ENCODE measurements at regions not wholly inside any gene's neighbourhood (a gene's known extent, or its start where the extent isn't known, plus 50 kb on each side); places are given as distances from the start of the nearest gene placed in this dataset.
"Not testable (repeated sequence)": the region's sequence is repeated elsewhere in the genome, so short reads cannot be mapped to it uniquely, and the experiment has no call there.

DNA sequence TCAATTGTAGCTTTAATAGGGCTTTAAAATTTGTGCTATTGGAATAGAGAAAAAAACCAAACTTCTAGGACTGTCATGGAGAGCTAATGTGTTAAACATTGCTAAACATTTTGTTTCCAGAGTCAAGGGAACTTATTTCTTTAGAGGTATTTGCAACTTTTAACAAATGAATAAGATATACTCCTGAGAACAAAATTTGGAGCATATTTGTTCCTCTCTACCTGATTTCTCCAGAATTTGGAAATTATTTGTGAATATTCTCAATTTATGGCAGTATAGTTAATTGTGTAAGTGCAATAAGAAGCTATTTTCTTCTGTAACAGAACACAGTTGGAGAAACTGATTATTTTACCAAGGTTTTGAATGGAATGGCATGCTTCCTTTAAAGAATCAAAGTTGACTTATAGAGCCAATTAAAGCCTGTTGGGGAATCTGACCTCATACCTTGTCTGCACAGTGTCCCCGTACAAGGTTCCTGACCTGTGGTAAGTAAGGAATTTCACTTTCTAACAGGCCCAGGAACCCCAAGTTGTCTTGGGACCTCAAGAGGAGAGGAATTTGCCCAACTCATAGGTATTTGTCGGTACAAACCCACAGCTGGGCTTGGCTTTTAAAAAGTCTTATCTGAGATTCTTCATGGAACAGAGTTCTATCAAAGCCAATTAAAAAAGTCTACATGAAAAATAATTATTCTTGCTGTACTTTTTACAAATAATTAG is 72.6 kb upstream of the CSF1 start:
- DNase-seq, result no peak
- peaks cover 9% of the 10 kb centered on the region for H3K9me3 Mint-ChIP-seq

DNA sequence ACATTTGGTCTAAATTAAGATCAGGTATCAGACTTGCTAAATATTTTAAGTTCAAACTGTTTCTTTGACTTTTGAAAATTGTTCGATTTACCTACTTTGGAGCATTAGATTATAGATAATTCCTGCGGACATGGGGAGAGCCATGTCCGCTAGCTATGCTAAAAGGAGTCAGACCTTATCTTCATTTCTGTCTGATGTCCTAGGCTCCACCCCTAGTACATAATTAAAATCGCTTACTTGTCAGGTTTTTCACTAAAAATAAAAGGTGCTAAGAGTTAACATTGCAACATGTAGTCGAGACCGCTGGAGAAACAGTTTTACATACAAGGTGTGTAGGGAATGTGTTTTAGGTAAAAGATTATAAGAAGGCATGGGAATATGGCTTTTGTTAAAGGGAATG is 71.9 kb upstream of the EPS8L3 start:
- DNase-seq; ATAC-seq; H3K27ac Mint-ChIP-seq; H3K36me3 Mint-ChIP-seq (ENCODE audit: low read depth); H3K4me1 Mint-ChIP-seq; H3K4me3 Mint-ChIP-seq; H3K27me3 Mint-ChIP-seq: not testable (repeated sequence)
- H3K9me3 Mint-ChIP-seq, result peaks cover 13% of the 10 kb centered on the region

More for the DNA sequence above, 72.6 kb upstream of the CSF1 start:
- Mint-ChIP-seq H3K27me3 (no peaks in the 10 kb centered on the region), H3K27ac (no peak overlapping the region), H3K4me3 (no peak overlapping the region), H3K4me1 (peaks cover 2% of the 10 kb centered on the region), H3K36me3 (ENCODE audit: low read depth) (no peaks in the 10 kb centered on the region)
- no peak for ATAC-seq

DNA sequence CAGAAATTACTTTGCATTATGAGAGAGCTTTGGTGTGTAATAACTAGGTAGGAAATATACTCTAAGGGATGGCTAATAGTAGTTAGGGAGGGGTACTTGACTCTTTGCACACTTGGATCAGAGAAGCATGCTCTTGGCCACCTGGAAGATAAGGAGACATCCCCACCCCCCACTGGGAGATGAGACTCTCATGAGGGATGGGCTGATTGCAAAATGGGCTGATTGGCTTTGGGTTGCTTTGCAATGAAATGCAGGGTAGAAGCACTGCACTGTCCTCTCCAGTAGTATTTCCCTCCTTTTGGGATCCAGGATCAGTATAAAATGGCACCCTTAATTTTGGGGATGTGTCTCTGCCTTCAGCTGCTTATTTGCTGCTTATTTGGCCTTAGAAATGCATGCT is 71.2 kb upstream of the EPS8L3 start:
- DNase-seq, result no peak
- Mint-ChIP-seq H3K9me3 (peaks cover 13% of the 10 kb centered on the region), H3K27me3 (no peaks in the 10 kb centered on the region), H3K4me3 (no peak overlapping the region), H3K4me1 (peaks cover 2% of the 10 kb centered on the region), H3K27ac (no peak overlapping the region), H3K36me3 (ENCODE audit: low read depth) (peaks cover 2% of the 10 kb centered on the region)
- no peak for ATAC-seq

GRCh38 chr1:109832945-109833344 is 69.2 kb upstream of the EPS8L3 start:
- no peak for ATAC-seq
- Mint-ChIP-seq H3K27ac (no peak overlapping the region), H3K9me3 (peaks cover 13% of the 10 kb centered on the region), H3K4me3 (no peak overlapping the region), H3K4me1 (no peaks in the 10 kb centered on the region), H3K27me3 (no peaks in the 10 kb centered on the region), H3K36me3 (ENCODE audit: low read depth) (peaks cover 2% of the 10 kb centered on the region)
- DNase-seq, result no peak

- peaks cover 13% of the 10 kb centered on the region for H3K4me1 Mint-ChIP-seq
- no peaks in the 10 kb centered on the region for H3K27me3 Mint-ChIP-seq
- no peak overlapping the region for H3K27ac Mint-ChIP-seq
- ATAC-seq (no peak), DNase-seq (no peak)
- no peak overlapping the region for H3K4me3 Mint-ChIP-seq
- H3K36me3 Mint-ChIP-seq (ENCODE audit: low read depth), result peaks cover 2% of the 10 kb centered on the region
- H3K9me3 Mint-ChIP-seq, result peaks cover 4% of the 10 kb centered on the region
Observed at GRCh38 chr1:109828756-109829505, 65.2 kb upstream of the EPS8L3 start.

- Mint-ChIP-seq H3K4me3 (no peak overlapping the region), H3K9me3 (peaks cover 4% of the 10 kb centered on the region), H3K36me3 (ENCODE audit: low read depth) (peaks cover 2% of the 10 kb centered on the region), H3K4me1 (peaks cover 18% of the 10 kb centered on the region), H3K27ac (peak overlapping the region; percentile 12), H3K27me3 (no peaks in the 10 kb centered on the region)
- DNase-seq (no peak), ATAC-seq (no peak)
Observed at GRCh38 chr1:109827986-109828385, 64.3 kb upstream of the EPS8L3 start.

DNA sequence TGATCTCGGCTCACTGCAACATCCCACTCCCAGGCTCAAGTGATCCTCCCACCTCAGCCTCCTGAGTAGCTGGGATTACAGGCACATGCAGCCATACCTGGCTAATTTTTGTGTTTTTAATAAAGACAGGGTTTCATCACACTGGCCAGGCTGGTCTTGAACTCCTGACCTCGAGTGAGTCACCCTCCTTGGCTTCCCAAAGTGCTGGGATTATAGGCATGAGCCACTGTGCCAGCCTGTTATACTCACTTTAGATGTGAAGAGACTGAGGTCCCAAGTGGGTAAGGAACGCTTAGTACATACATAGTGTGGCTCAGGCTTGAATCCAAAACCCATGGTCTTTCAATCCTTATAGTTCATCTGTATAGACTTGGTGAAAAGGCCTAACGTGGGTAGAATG is 63.7 kb upstream of the EPS8L3 start:
- peaks cover 4% of the 10 kb centered on the region for H3K9me3 Mint-ChIP-seq
- no peak overlapping the region for H3K4me3 Mint-ChIP-seq
- DNase-seq (no peak), ATAC-seq (no peak)
- H3K27ac Mint-ChIP-seq, result no peak overlapping the region
- no peaks in the 10 kb centered on the region for H3K27me3 Mint-ChIP-seq
- peaks cover 22% of the 10 kb centered on the region for H3K4me1 Mint-ChIP-seq
- H3K36me3 Mint-ChIP-seq (ENCODE audit: low read depth), result peaks cover 2% of the 10 kb centered on the region

GRCh38 chr1:109826930-109827349 is 63.2 kb upstream of the EPS8L3 start:
- DNase-seq, result no peak
- H3K4me3 Mint-ChIP-seq, result no peak overlapping the region
- peaks cover under 1% of the 10 kb centered on the region for H3K9me3 Mint-ChIP-seq
- no peak overlapping the region for H3K27ac Mint-ChIP-seq
- H3K4me1 Mint-ChIP-seq, result peaks cover 26% of the 10 kb centered on the region
- no peaks in the 10 kb centered on the region for H3K27me3 Mint-ChIP-seq
- no peak for ATAC-seq
- H3K36me3 Mint-ChIP-seq (ENCODE audit: low read depth), result peaks cover 2% of the 10 kb centered on the region

- no peaks in the 10 kb centered on the region for H3K27me3 Mint-ChIP-seq
- no peak overlapping the region for H3K4me3 Mint-ChIP-seq
- no peak for DNase-seq
- H3K4me1 Mint-ChIP-seq, result peaks cover 31% of the 10 kb centered on the region
- no peak for ATAC-seq
- no peak overlapping the region for H3K27ac Mint-ChIP-seq
- no peaks in the 10 kb centered on the region for H3K9me3 Mint-ChIP-seq
- peaks cover 2% of the 10 kb centered on the region for H3K36me3 Mint-ChIP-seq (ENCODE audit: low read depth)
Observed at GRCh38 chr1:109826446-109826845, 62.7 kb upstream of the EPS8L3 start.

GRCh38 chr1:109824349-109825115 is 60.8 kb upstream of the EPS8L3 start:
- peaks cover 39% of the 10 kb centered on the region for H3K4me1 Mint-ChIP-seq
- ATAC-seq (no peak), DNase-seq (no peak)
- no peaks in the 10 kb centered on the region for H3K36me3 Mint-ChIP-seq (ENCODE audit: low read depth)
- no peak overlapping the region for H3K27ac Mint-ChIP-seq
- H3K9me3 Mint-ChIP-seq, result no peaks in the 10 kb centered on the region
- no peak overlapping the region for H3K4me3 Mint-ChIP-seq
- H3K27me3 Mint-ChIP-seq, result no peaks in the 10 kb centered on the region

GRCh38 chr1:109823543-109824348 is 60.0 kb upstream of the EPS8L3 start:
- ATAC-seq (no peak), DNase-seq (no peak)
- H3K27ac Mint-ChIP-seq, result no peak overlapping the region
- H3K27me3 Mint-ChIP-seq, result no peaks in the 10 kb centered on the region
- no peaks in the 10 kb centered on the region for H3K36me3 Mint-ChIP-seq (ENCODE audit: low read depth)
- H3K9me3 Mint-ChIP-seq, result no peaks in the 10 kb centered on the region
- no peak overlapping the region for H3K4me3 Mint-ChIP-seq
- peaks cover 39% of the 10 kb centered on the region for H3K4me1 Mint-ChIP-seq

DNA sequence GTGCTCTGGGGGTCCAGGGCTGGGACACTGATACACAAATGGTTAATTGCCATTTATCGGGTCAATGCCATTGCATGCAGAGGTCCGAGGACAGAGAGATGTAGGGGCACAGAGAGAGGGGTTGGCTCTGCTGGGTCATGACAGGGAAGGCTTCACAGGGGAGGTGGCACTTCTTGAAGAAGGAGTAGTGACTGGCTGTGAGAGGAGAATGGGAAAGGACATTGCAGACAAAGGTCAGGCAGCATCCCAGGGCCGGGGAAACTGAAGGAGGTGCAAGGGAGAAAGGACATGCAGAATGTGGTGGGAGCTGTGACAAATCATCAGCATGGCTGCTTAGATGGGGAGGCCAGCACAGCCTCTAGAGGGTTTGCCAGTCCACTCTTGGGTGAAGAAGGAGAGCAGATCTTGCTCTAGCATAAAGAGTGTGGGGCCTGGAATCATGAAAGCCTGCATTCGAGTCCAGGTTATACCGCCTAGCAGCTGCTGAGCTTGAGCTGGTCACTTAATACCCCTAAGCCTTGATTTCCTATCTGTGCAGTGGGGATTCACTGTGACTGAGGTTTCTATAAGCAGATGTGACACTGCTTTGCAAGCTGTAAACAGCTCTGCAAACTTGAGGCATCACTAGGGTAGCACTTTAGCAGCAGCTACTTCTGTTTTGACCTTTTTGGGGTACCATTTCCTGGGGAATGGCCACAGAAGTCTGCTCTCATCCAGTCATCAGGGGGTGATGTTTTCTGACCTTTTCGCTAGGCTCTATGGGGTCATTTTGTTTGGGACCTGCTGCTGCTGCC is 59.2 kb upstream of the EPS8L3 start:
- Mint-ChIP-seq H3K36me3 (ENCODE audit: low read depth) (no peaks in the 10 kb centered on the region), H3K27me3 (no peaks in the 10 kb centered on the region)
- no peak for ATAC-seq

DNA sequence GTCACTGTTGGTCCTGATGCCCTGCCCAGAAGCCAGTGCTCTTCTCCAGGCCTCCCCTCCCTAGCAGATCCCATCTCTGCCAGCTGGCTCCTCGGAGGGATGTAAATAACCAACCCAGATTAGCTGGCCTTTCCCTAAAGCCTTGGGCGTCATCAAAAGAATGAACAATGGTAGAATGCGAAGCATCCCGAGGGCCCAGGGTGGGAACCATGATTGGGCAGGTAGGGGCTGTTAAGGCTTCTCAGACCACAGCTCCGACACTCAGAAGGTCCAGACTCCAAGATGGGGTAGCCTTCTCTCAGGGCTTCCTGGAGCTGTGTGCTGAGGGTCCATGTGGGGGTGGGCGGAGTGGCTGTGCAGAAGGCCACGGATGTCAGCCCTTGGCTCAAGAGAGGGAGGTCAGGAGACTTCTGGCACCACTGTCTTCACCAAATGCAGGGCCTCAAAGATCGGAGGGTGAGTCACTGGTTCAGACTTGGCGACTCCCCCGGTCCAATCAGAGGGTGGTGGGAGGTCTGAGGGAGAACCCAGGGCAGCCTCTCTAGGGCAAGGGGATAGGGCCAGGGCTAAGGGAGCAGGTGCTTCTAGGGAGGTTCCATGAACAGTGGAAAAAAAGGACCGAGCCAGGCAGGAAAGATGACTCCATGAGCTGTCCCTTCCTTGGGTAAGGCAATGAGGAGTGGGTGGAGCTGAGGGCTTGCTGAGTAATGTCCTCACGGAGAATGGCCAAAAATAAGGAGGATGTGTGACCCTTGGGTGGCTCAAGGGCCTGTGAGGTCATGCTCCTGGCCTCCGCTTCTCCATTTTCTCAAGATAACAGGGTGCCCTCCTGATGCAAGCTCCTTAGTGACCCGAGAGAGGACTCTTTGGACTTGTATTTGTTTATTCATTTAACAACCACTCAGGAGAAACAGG is 58.4 kb upstream of the EPS8L3 start:
- Mint-ChIP-seq H3K4me3 (no peak overlapping the region), H3K4me1 (peaks cover 39% of the 10 kb centered on the region), H3K27me3 (no peaks in the 10 kb centered on the region), H3K9me3 (no peaks in the 10 kb centered on the region), H3K36me3 (ENCODE audit: low read depth) (no peaks in the 10 kb centered on the region), H3K27ac (no peak overlapping the region)
- ATAC-seq (no peak), DNase-seq (no peak)

More for the DNA sequence above, 59.2 kb upstream of the EPS8L3 start:
- no peak overlapping the region for H3K4me3 Mint-ChIP-seq
- H3K4me1 Mint-ChIP-seq, result peaks cover 39% of the 10 kb centered on the region
- DNase-seq, result no peak
- no peak overlapping the region for H3K27ac Mint-ChIP-seq
- H3K9me3 Mint-ChIP-seq, result no peaks in the 10 kb centered on the region

Data from activated naive CD8-positive, alpha-beta T cell treated with anti-CD3 and anti-CD28 coated beads, Interleukin-2, amount 50 U/mL, for 24 hours (primary cell).